Activated CD4-positive, CD25-positive, alpha-beta regulatory T cell treated with anti-CD3 and anti-CD28 coated beads, Interleukin-2, amount 50 U/mL, for 24 hours (primary cell): ENCODE measurements at regions not wholly inside any gene's neighbourhood (a gene's known extent, or its start where the extent isn't known, plus 50 kb on each side); places are given as distances from the start of the nearest gene placed in this dataset.

Experiments
- ATAC-seq, 2 donors: fragments of 150-1000 bp; cut with Tn5 transposase; one replicate each; pipeline ENCODE4 v1.10.0; 2021; ENCODE audit warnings: mild to moderate bottlenecking in 1 of 2, moderate library complexity in 1 of 2

GRCh38 chr4:100130964-100131363 is 59.3 kb downstream of the DDIT4L start:
- ATAC-seq = no peak

DNA sequence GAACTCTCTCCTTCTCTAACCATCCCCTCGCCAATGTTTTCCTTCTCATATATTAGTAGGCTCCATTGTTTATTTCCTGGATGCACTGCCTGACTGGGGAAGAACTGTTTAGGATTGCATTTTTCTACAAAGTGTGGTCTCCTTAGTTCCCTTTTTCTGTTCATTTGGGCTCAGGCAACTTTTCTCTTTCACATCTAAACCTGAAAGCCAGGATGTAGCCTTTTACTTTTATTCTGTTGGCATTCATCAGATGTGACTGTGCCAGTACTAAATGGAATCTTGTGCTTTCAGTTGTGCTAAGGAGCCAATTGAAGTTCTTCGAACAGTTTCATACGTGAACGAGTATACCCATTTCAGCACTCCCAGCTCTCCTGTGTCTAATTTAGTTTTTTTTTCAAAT is 59.8 kb downstream of the DDIT4L start:
- ATAC-seq = no peak

GRCh38 chr4:100129774-100130173 is 60.5 kb downstream of the DDIT4L start:
- ATAC-seq = no peak

DNA sequence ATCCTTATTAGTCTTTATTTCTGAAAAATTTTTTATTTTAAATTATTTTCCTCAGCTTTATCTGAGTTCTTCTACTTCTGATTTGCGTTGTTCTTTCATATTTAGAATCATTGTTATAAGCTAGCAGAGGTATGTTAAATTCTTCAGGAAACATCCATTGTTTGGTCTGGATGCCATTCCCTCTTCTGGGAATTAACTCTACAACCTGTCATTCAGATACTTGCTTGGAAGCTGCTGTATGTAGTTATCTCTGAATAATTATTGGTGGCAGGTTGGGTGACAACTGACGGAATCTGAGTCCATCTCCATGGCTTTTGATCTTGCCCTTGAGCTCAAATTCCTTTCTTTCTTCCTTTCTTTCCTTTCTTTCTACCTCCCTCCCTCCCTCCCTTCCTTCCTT is 61.9 kb downstream of the DDIT4L start:
- ATAC-seq = no peak

DNA sequence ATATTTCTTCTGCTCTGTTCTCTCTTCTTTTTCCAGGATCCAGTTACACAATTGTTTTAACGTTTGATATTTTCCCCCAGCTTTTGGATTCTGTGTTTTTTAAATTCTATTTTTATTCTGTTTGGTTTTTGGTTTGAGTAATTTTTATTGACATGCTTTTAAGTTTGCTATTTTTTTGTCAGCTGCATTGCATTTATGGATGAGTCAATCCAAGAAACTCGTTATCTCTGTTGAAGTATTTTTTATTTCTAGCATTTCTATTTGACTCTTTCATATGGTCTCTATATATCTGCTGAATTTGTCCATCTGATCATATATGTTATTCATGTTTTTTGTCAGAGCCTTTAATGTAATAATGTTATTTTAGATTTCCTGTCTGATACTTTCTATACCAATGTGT is 65.6 kb downstream of the DDIT4L start:
- no peak for ATAC-seq

DNA sequence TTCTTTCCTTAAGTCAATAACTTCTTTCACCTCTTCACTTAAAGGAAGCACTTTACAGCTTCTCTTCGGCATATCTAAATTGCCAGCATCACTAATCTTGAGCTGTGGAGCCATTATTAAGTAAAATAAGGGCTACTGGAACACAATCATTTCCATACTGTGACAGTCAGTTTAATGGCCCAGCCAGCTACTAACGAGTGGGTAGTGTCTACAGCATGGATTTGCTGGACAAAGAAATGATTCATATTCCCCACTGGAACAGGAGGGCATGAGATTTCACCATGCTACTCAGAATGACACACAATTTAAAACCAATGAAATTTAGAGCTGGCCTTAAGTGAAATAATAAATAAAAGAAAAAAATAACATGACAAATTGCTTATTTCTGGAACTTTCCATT is 72.1 kb downstream of the DDIT4L start:
- no peak for ATAC-seq

GRCh38 chr4:100117750-100118149 is 72.5 kb downstream of the DDIT4L start:
- no peak for ATAC-seq

DNA sequence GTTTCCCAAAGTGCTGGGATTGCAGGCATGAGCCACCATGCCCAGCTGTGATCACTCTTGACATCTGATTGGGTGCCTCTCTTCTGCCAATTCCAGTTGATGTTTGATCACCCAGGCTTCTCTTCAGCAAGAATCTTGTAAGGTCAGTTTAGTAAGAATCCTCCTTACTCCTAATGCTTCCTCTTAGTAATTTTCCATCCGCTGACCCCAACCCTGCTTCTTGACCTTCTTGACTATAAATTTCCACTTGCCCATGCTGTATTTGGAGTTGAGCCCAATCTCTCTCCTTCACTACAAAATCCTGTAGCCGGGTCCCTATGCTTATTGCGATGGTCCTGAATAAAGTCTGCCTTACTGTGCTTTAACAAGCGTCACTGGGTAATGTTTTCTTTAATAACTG is 75.4 kb downstream of the DDIT4L start:
- ATAC-seq = no peak

DNA sequence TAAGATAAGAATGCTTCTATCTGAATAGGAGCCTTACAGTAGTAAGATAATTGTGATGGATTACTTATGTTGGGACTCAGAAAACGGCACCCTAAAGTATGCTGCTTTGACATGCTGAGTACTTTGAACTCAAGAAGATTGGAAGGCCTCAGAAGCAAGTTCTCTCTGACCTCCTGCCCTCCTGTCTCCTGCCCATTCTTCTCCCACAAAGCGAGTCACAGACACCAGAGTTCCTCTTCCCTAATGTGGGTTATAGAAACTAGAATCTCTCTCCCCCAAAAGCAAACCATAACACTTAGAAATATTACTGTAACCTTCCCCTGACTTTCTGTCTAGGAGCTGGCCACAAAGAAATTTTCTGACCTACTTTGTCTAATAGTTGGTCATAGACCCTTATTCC is 76.5 kb downstream of the DDIT4L start:
- ATAC-seq = peak in 1 of 2 donors; percentile 32

- ATAC-seq = no peak
These were observed 77.2 kb downstream of the DDIT4L start for GRCh38 chr4:100113096-100113495.

DNA sequence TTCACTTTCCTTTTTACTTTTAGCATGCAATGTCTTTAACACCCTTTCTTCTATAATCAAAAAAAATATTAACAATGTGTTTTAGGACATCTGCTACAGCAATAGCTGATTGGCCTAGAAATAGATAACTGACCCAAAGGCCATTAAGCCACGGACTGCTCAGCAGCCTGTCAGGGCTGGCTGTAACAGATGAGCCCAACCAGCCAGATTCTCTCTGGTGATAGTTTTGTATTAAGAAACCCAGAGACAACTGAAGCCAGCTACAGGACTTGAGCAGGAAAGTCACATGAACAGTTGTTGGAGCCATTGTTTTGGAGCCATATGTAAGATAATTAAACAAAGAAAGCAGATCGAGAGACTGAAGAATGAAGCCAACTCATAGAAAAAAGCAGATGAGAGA is 80.3 kb downstream of the DDIT4L start:
- no peak for ATAC-seq

- no peak for ATAC-seq
These were observed 81.4 kb downstream of the DDIT4L start for GRCh38 chr4:100108869-100109268.

DNA sequence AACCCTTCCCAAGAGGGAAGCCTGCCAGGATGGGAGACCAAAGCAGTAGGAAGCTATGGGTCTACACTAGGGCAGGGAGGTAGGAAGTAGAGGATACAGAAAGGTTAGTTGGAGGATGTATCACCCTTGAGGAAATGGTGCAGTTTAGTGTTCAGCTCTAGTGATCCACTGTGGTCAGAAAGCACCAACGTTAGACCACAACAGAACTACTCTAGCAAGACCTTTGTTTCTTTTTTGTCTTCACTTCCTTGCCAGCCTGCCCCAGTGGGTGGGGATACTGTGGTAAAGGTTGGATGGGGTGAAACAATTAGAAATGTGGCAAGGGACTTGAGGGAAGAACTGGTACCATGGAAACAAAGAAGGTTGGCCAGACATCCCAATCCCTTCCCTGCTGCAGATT is 83.3 kb downstream of the DDIT4L start:
- peak in 1 of 2 donors; percentile 66 for ATAC-seq

DNA sequence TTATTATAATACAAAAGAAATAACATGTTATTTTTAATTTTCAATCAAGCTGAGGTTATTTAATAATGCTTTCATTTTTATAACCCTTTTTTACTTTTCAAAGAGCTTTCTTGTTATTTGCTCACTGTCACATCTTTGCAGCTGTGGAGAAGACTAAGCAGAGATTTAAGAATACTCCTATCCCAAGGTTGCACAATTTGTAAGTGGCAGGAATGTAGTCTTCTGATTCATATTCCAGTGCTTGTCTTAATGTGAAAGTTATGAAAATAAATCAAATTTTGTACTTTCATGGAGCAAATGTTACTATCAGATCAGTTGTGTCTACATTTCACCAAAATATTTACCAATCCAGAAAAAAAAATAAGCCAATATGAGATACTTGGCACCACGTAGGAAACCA is 86.6 kb downstream of the DDIT4L start:
- ATAC-seq = no peak

DNA sequence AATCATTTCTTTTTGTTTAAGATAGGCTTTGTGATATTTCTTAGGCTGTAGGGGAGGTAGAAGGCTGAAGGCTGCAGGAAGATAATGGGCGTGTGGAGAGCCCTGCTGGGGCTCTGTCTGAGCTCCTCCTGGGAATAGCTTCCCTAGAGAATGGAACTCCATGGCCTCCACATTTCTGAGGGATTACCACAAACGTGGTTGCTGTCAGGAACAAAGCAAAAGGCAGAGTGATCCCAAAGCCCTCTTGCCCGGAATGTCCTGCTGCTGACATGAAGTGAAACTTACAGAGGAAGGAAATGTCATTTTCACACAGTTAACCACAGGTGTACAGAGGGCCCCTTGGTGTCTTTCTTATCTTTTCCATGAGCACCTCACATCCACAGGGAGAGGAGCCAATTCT is 89.3 kb downstream of the DDIT4L start:
- ATAC-seq = no peak

GRCh38 chr4:100099746-100100145 is 90.5 kb downstream of the DDIT4L start:
- no peak for ATAC-seq

- ATAC-seq = no peak
These were observed 91.6 kb downstream of the DDIT4L start for GRCh38 chr4:100098681-100099080.

GRCh38 chr4:100098011-100098545 is 92.2 kb downstream of the DDIT4L start:
- ATAC-seq = no peak

DNA sequence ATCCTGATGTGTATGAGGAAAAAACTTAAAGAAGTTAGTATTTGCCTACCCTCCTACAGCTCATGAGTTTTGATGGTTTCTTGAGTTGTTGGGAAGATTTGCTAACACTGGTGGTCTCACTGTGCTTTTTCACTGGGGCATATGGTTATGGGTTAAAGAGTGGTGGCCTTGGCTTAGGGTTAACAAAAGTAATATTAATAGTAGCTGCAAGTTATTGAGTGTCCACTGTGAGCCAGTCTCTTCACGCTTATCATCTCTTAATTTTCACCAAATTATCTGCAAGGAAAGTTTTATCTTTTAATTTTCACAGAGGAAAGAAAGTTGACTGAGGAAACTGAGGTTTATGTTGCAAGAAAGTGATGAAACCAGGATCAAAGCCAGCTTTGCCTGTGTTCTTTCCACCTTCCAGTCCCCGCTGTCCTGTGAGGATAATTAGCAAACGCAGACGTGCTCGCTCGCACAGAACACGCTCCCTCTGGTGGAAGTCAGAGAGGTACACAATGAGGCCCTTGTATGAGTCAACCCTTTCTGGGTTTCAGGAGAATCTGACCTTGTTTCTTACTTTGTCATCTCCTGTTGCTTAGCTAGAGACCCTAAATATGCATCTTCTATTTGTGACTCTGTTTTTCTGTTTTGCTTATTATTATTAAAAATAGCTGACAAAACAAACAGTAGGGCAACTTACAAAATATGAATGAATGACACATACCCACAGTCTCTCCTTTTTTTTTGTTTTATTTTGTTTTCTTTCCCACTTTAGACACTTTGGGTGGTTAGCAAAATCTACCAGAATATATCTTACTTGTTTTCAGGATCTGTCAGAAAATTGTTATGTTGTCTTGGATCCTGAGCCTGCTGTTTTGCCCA is 94.3 kb downstream of the DDIT4L start:
- ATAC-seq = peak; percentile 86

- ATAC-seq = peak; percentile 92 to 94
These were observed 97.0 kb downstream of the DDIT4L start for GRCh38 chr4:100093091-100093866.

DNA sequence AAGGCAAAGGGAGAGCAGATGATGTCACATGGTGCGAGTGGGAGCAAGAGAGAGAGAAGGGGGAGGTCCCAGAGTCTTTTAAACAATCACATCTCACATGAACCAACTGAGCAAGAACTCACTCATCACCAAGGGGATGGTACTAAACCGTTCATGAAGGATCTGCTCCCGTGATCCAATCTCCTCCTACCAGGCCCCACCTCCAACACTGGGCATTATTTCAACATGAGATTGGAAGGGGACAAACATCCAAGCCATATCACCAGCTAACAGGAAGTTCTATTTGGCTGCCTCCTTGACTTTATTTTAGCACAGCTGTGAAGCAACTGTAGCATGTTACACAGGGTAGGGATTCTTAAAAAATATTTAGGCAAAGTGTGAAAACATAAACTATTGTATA is 102.5 kb downstream of the DDIT4L start:
- ATAC-seq = no peak

- ATAC-seq = no peak
These were observed 103.4 kb downstream of the DDIT4L start for GRCh38 chr4:100086766-100087431.

DNA sequence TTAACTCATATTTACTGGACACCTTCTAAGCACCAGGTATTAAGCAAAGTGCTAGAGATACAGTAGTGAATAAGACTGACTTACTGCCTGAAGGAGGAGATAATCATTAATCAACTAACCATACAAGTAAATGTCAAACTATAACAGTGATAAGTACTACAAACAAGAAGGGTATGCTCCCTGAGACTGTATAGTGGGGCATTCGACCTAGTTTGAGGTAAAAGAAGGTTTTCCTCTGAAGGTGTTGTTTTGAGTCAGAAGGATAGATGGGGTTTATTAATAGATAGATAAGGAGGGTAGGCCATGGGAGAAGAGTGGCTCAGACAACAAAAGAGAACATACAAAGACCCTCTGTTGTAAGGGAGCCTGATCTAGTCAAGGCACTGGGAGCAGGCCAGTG is 105.4 kb downstream of the DDIT4L start:
- no peak for ATAC-seq
